HL-60 (cell line): ENCODE measurements at regions not wholly inside any gene's neighbourhood (a gene's known extent, or its start where the extent isn't known, plus 50 kb on each side); places are given as distances from the start of the nearest gene placed in this dataset.

Experiments used
- DNase-seq, 2 experiments: peaks; one replicate each; pipeline ENCODE4 v3.0.0-alpha.2; 2010 to 2020; ENCODE audit warnings: low read depth in 1 of 2, low spot score in 1 of 2
- H3K27ac ChIP-seq: fragments of 250-450 bp; sonication (Bioruptor Pico); replicated peaks from 2 replicates; pipeline ENCODE4 v1.5.1; 2020; ENCODE audit warnings: mild to moderate bottlenecking, moderate library complexity
- H3K27me3 ChIP-seq: fragments of 250-450 bp; sonication (Bioruptor Pico); 2 replicates; pipeline ENCODE4 v1.5.1; 2021; ENCODE audit warnings: mild to moderate bottlenecking, moderate library complexity; ENCODE audit not compliant: insufficient read depth, poor library complexity, severe bottlenecking
- H3K4me3 ChIP-seq: replicated peaks from 2 replicates; pipeline ENCODE4 v1.5.1; 2011; ENCODE audit warnings: mild to moderate bottlenecking, control low read depth, low read length; ENCODE audit not compliant: insufficient read depth
- GABPA ChIP-seq: IDR thresholded peaks from 2 replicates; pipeline ENCODE4 v1.6.1; 2012; ENCODE audit warnings: low read depth
- POLR2AphosphoS5 ChIP-seq: IDR thresholded peaks from 2 replicates; pipeline ENCODE4 v1.6.1; 2012; ENCODE audit warnings: low read depth
- SPI1 ChIP-seq: IDR thresholded peaks from 2 replicates; pipeline ENCODE4 v1.6.1; 2012; ENCODE audit warnings: low read depth, mild to moderate bottlenecking, borderline replicate concordance
- TF ChIP-seq, protein P1 (sequence below): IDR thresholded peaks from one replicate; pipeline ENCODE4 v1.5.1; 2011; ENCODE audit warnings: low read length, control low read depth, inconsistent platforms; ENCODE audit not compliant: insufficient read depth
- TF ChIP-seq, protein P2 (sequence below): IDR thresholded peaks from 2 replicates; pipeline ENCODE4 v1.6.1; 2012; ENCODE audit warnings: low read depth; ENCODE audit not compliant: insufficient replicate concordance

DNA sequence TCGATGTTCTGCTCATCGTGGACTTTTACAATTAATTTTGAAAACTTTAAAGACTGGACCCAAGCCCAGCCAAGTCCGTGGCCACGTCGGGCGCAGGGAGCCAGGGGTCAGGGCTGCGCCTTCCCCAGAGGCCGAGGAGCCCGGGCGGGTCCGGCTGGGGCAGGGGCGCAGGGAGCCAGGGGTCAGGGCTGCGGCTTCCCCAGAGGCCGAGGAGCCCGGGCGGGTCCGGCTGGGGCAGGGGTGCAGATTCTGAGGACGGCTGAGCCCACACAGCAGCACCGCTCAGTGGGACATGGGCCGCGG, 75.2 kb downstream of the MICALL2 start:
- H3K27me3 ChIP-seq = peaks cover 22% of the 10 kb centered on the region

More for the DNA sequence above, 75.2 kb downstream of the MICALL2 start:
- DNase-seq = no peak
- TF ChIP-seq SPI1 (no peak), GABPA (no peak), POLR2AphosphoS5 (no peak)
- TF ChIP-seq, protein P1, sequence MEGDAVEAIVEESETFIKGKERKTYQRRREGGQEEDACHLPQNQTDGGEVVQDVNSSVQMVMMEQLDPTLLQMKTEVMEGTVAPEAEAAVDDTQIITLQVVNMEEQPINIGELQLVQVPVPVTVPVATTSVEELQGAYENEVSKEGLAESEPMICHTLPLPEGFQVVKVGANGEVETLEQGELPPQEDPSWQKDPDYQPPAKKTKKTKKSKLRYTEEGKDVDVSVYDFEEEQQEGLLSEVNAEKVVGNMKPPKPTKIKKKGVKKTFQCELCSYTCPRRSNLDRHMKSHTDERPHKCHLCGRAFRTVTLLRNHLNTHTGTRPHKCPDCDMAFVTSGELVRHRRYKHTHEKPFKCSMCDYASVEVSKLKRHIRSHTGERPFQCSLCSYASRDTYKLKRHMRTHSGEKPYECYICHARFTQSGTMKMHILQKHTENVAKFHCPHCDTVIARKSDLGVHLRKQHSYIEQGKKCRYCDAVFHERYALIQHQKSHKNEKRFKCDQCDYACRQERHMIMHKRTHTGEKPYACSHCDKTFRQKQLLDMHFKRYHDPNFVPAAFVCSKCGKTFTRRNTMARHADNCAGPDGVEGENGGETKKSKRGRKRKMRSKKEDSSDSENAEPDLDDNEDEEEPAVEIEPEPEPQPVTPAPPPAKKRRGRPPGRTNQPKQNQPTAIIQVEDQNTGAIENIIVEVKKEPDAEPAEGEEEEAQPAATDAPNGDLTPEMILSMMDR = no peak
- TF ChIP-seq, protein P2, sequence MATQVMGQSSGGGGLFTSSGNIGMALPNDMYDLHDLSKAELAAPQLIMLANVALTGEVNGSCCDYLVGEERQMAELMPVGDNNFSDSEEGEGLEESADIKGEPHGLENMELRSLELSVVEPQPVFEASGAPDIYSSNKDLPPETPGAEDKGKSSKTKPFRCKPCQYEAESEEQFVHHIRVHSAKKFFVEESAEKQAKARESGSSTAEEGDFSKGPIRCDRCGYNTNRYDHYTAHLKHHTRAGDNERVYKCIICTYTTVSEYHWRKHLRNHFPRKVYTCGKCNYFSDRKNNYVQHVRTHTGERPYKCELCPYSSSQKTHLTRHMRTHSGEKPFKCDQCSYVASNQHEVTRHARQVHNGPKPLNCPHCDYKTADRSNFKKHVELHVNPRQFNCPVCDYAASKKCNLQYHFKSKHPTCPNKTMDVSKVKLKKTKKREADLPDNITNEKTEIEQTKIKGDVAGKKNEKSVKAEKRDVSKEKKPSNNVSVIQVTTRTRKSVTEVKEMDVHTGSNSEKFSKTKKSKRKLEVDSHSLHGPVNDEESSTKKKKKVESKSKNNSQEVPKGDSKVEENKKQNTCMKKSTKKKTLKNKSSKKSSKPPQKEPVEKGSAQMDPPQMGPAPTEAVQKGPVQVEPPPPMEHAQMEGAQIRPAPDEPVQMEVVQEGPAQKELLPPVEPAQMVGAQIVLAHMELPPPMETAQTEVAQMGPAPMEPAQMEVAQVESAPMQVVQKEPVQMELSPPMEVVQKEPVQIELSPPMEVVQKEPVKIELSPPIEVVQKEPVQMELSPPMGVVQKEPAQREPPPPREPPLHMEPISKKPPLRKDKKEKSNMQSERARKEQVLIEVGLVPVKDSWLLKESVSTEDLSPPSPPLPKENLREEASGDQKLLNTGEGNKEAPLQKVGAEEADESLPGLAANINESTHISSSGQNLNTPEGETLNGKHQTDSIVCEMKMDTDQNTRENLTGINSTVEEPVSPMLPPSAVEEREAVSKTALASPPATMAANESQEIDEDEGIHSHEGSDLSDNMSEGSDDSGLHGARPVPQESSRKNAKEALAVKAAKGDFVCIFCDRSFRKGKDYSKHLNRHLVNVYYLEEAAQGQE = no peak
- no peak overlapping the region for H3K27ac ChIP-seq
- no peak overlapping the region for H3K4me3 ChIP-seq
